Peyer's patch (tissue), 4 donors: ENCODE measurements at regions not wholly inside any gene's neighbourhood (a gene's known extent, or its start where the extent isn't known, plus 50 kb on each side); places are given as distances from the start of the nearest gene placed in this dataset.

Experiments used
- DNase-seq, 3 donors: peaks; one replicate each; pipeline ENCODE4 v3.0.0-alpha.2; 2017 to 2019
- H3K27ac ChIP-seq, 4 donors: fragments of 200-600 bp; sonication (generic); one replicate each; pipeline ENCODE4 v1.5.1; 2016 to 2019
- H3K27me3 ChIP-seq, 2 donors: fragments of 200-600 bp; sonication (generic); one replicate each; pipeline ENCODE4 v1.5.1; 2019
- H3K36me3 ChIP-seq, 3 donors: fragments of 200-600 bp; sonication (generic); one replicate each; pipeline ENCODE4 v1.5.1; 2016 to 2019
- H3K4me1 ChIP-seq, 4 donors: fragments of 200-600 bp; sonication (generic); one replicate each; pipeline ENCODE4 v1.5.1; 2016 to 2019
- H3K4me3 ChIP-seq, 4 donors: fragments of 200-600 bp; sonication (generic); 1 replicate in 3 of 4; 2 replicates in 1 of 4; pipeline ENCODE4 v1.5.1; 2016 to 2019; ENCODE audit warnings: mild to moderate bottlenecking in 1 of 4
- H3K9me3 ChIP-seq, 4 donors: fragments of 200-600 bp; sonication (generic); one replicate each; pipeline ENCODE4 v1.5.1; 2016 to 2019; ENCODE audit warnings: mild to moderate bottlenecking in 1 of 4
- POLR2A ChIP-seq, 2 donors: fragments of 450-650 bp; IDR thresholded peaks; one replicate each; pipeline ENCODE4 v1.5.1; 2017; ENCODE audit warnings: antibody characterized with exemption in 2 of 2, mild to moderate bottlenecking in 2 of 2, moderate library complexity in 2 of 2
- TF ChIP-seq, protein P1 (sequence below), 6 experiments: fragments of 450-650 bp in 4 of 6; fragments of 200-600 bp in 2 of 6; sonication (generic) in 1 of 6; IDR thresholded peaks; one replicate each; pipeline ENCODE4 v1.5.1; 2017 to 2019; ENCODE audit warnings: antibody characterized with exemption in 6 of 6, mild to moderate bottlenecking in 3 of 6, moderate library complexity in 1 of 6

DNA sequence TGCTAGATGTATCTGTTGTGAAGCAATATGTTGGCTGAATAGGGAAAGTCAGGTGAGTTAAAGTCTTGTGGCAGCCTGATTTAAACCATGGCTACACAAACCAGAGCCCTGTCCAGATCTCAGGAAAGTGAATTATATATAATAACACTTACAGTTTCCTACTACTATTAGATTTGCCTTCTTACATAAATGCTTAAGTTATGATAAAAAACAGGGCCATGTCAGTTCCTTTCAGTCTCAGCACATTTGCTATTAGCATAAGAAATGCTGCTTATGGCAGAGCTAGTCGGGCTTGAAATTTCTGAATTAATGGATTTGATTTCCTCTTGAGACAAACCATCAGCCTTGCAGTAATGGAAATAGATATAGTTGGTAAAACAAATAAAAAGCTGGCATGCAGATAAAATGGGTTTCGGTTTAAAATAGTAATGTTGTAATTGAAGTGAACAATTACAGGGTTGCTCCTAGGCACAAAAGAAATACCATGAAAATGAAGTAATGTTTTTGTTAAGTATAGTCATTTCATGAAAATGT, 664.2 kb upstream of the ZNF608 start:
- TF ChIP-seq, protein P1, sequence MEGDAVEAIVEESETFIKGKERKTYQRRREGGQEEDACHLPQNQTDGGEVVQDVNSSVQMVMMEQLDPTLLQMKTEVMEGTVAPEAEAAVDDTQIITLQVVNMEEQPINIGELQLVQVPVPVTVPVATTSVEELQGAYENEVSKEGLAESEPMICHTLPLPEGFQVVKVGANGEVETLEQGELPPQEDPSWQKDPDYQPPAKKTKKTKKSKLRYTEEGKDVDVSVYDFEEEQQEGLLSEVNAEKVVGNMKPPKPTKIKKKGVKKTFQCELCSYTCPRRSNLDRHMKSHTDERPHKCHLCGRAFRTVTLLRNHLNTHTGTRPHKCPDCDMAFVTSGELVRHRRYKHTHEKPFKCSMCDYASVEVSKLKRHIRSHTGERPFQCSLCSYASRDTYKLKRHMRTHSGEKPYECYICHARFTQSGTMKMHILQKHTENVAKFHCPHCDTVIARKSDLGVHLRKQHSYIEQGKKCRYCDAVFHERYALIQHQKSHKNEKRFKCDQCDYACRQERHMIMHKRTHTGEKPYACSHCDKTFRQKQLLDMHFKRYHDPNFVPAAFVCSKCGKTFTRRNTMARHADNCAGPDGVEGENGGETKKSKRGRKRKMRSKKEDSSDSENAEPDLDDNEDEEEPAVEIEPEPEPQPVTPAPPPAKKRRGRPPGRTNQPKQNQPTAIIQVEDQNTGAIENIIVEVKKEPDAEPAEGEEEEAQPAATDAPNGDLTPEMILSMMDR (IDR thresholded peaks at IDR 0.05), result no peak
- no peak for TF ChIP-seq POLR2A (IDR thresholded peaks at IDR 0.05)
- H3K4me1 ChIP-seq, result peaks cover 0 to 59% (median 0%) of the 10 kb centered on the region in 4 donors
- DNase-seq, result no peak

DNA sequence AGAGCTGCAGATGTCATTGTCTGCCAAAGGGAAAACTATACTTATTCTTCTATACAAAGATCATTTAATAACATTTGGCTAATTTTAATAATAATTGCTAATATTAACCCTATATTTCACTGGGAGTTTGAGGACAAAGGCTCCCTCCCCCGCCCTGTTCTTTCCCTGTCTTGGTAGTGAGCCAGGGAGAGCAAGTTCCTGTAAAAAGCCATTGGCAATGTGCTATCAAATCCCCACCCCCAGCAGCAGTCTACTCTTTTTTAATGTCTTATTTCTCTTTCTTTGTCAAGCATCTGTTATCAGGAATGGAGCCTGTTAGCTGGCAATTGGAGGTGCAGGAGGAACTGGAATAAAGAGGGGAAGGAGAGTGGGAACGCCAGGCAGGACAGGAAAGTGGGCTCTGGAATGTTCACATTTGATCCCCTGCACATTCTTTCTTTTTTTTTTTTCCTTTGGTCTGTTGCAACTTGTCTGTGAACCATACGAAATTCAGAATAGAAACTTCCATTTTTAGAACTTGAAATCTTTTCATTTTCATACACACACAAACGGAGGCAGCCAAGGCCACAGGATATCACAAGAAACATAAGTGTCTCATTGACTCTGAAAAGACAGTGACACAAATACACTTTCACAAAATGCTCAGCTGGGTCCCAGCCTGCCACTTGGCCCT, 664.8 kb upstream of the ZNF608 start:
- H3K4me3 ChIP-seq, result no peak overlapping the region
- TF ChIP-seq, protein P1 (IDR thresholded peaks at IDR 0.05), result no peak
- no peak for TF ChIP-seq POLR2A (IDR thresholded peaks at IDR 0.05)
- no peaks in the 10 kb centered on the region for H3K36me3 ChIP-seq
- no peaks in the 10 kb centered on the region for H3K9me3 ChIP-seq
- no peaks in the 10 kb centered on the region for H3K27me3 ChIP-seq
- peaks cover 0 to 59% (median 0%) of the 10 kb centered on the region in 4 donors for H3K4me1 ChIP-seq
- peak in 1 of 3 donors; percentile 45 for DNase-seq
- peak overlapping the region in 1 of 4 donors; percentile 64 for H3K27ac ChIP-seq

More for the DNA sequence above, 664.2 kb upstream of the ZNF608 start:
- H3K9me3 ChIP-seq, result no peaks in the 10 kb centered on the region
- peak overlapping the region in 1 of 4 donors; percentile 64 for H3K27ac ChIP-seq
- no peak overlapping the region for H3K4me3 ChIP-seq
- no peaks in the 10 kb centered on the region for H3K27me3 ChIP-seq
- no peaks in the 10 kb centered on the region for H3K36me3 ChIP-seq

DNA sequence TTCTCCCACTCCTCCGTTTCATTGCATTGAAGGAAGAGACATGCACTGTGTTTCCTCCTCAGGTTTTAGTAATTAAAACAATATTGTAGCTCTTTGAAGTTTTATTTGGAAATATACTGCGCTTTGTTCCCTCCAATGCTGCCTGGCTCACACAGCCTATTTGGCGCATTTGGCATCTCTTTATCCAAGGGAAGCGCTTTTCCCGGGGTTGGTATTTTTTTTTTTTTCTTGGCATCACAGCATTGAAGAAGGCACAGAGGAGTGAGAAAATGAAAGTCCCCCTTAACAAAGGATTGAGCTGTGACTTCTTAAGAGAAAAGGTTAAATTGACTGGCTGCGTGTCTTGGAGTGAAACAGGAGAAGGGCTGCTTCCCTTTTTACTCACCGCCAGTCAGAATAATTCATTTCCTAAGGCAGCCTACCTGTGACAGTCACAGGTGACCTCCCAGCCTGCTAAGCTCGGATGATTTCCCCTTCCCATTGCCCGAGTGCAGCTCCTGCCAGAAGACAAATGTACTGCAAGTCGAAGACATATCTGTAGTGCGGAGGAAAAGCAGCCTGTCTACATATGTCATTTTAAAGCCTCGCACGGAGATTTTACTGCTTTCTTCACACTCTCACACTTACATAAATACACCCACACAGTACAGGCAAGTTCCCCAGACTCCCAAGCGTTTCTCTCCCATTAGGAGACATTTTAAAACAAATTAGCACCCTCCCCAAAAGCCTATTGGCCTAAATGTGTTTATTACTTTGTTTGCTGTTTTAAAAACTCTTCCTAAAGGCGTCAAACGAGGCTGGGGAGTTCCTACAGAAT, 665.5 kb upstream of the ZNF608 start:
- Histone ChIP-seq H3K4me1 (peaks cover 0 to 59% (median 0%) of the 10 kb centered on the region in 4 donors), H3K9me3 (no peaks in the 10 kb centered on the region), H3K27me3 (no peaks in the 10 kb centered on the region), H3K27ac (peak overlapping the region in 2 of 4 donors; percentile 9 to 64), H3K36me3 (no peaks in the 10 kb centered on the region), H3K4me3 (peak overlapping the region in 1 of 4 donors; percentile 1)
- peak in 1 of 3 donors; percentile 51 for DNase-seq
- TF ChIP-seq, protein P1 (IDR thresholded peaks at IDR 0.05), result no peak

DNA sequence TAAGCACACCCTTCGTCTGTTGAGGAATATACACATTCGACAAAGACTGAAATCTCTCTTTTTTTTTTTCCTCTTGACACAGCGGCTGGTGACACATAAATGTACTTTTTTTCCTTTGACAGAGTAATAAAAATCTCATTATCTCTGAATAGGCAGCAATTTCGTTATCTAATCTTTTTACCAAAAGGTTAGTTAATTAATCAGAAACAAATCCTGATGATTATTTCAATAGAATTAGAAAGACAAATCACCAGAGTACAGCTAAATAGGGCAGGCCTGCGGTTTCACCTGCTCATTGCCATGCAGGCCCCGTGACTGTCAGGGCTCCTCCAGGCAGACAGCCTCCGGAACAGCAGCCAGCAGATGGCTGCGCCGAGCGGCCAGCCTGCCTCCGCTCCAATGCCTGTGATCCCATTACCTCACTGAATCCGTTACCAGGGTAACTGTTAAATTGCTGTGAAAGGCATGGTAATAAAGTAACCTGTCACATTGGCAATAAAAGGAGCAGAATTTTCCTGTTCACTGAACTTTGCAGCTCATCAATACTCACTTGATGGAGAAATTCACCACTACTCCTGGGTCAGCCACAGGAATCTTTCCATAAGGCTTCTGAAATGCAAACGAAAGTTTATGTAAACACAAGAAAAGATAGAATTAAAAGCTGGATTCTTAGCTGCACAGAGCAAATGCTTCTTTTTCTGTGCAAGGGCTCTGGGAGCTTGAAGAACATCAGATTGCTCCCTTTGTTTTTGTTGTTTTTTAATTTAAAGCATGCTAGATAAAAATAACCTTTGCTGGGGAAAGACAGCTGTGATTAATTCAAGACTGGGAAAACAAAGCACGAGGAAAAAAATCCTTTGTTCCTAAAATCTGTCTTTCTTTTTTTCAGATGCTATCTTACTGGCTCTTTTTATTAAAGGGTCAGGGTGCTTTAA, 666.4 kb upstream of the ZNF608 start:
- Histone ChIP-seq H3K4me3 (no peak overlapping the region), H3K4me1 (peaks cover 0 to 59% (median 0%) of the 10 kb centered on the region in 4 donors), H3K27me3 (no peaks in the 10 kb centered on the region), H3K36me3 (no peaks in the 10 kb centered on the region), H3K9me3 (no peaks in the 10 kb centered on the region), H3K27ac (peak overlapping the region in 2 of 4 donors; percentile 9 to 64)
- DNase-seq, result peak; percentile 40 to 79 (median 70)
- TF ChIP-seq POLR2A (IDR thresholded peaks at IDR 0.05), result no peak
- TF ChIP-seq, protein P1 (IDR thresholded peaks at IDR 0.05), result peak in 3 of 6 experiments; percentile 38 to 54 (median 41)
